Common myeloid progenitor, CD34-positive (primary cell): ENCODE measurements at regions not wholly inside any gene's neighbourhood (a gene's known extent, or its start where the extent isn't known, plus 50 kb on each side); places are given as distances from the start of the nearest gene placed in this dataset.

Experiments
- CTCF ChIA-PET: fragments of 350-600 bp; sonication (Branson Sonifier 250); formaldehyde crosslinking; loops from one replicate; lab custom pipeline; 2021; ENCODE audit warnings: antibody characterized with exemption; lab: Charles Lee
- POLR2A ChIA-PET: fragments of 350-600 bp; sonication (Branson Sonifier 250); formaldehyde crosslinking; loops from one replicate; lab custom pipeline; 2021; ENCODE audit warnings: antibody characterized with exemption; lab: Charles Lee
- DNase-seq, 3 donors: peaks; one replicate each; pipeline versions ENCODE4 v3.0.0 to v3.0.0-alpha.2; 2013
- H3K27ac ChIP-seq, 2 experiments: 1 replicate in 1 of 2; 2 replicates in 1 of 2; pipeline ENCODE4 v1.7.0; 2013; ENCODE audit warnings: inconsistent platforms in 2 of 2, low read length in 2 of 2, mild to moderate bottlenecking in 2 of 2, low read depth in 1 of 2, moderate library complexity in 1 of 2; ENCODE audit not compliant: severe bottlenecking in 2 of 2, insufficient read depth in 1 of 2, poor library complexity in 1 of 2
- H3K27me3 ChIP-seq, 5 experiments: replicated peaks in 2 of 5; 1 replicate in 3 of 5; 2 replicates in 2 of 5; pipeline versions ENCODE4 v1.6.1 to v1.7.0; 2013; ENCODE audit warnings: low read length in 4 of 5, mild to moderate bottlenecking in 2 of 5, moderate library complexity in 2 of 5, inconsistent platforms in 1 of 5; ENCODE audit not compliant: insufficient read depth in 5 of 5, control insufficient read depth in 4 of 5
- H3K36me3 ChIP-seq, 4 experiments: 1 replicate in 2 of 4; 2 replicates in 2 of 4; pipeline versions ENCODE4 v1.6.1 to v1.7.0; 2013; ENCODE audit warnings: low read length in 3 of 4, control low read depth in 1 of 4, mild to moderate bottlenecking in 1 of 4; ENCODE audit not compliant: control insufficient read depth in 4 of 4, insufficient read depth in 4 of 4
- H3K4me1 ChIP-seq, 4 experiments: 1 replicate in 3 of 4; 2 replicates in 1 of 4; pipeline versions ENCODE4 v1.6.1 to v1.7.1; 2013; ENCODE audit warnings: low read length in 3 of 4, mild to moderate bottlenecking in 3 of 4, control low read depth in 1 of 4, inconsistent platforms in 1 of 4, moderate library complexity in 1 of 4; ENCODE audit not compliant: control insufficient read depth in 4 of 4, insufficient read depth in 4 of 4; ENCODE audit errors: control extremely low read depth in 1 of 4
- H3K4me3 ChIP-seq, 7 experiments: 1 replicate in 4 of 7; 2 replicates in 3 of 7; pipeline versions ENCODE4 v1.5.1 to v1.7.0; 2013; ENCODE audit warnings: mild to moderate bottlenecking in 7 of 7, low read length in 6 of 7, moderate library complexity in 6 of 7, inconsistent platforms in 2 of 7, low read depth in 2 of 7, control low read depth in 1 of 7; ENCODE audit not compliant: insufficient read depth in 4 of 7, control insufficient read depth in 1 of 7; ENCODE audit errors: extremely low read depth in 1 of 7
- H3K9me3 ChIP-seq, 5 experiments: 1 replicate in 4 of 5; 2 replicates in 1 of 5; pipeline versions ENCODE4 v1.6.1 to v1.7.1; 2013; ENCODE audit warnings: low read length in 4 of 5, mild to moderate bottlenecking in 2 of 5, inconsistent platforms in 1 of 5, low read depth in 1 of 5, moderate library complexity in 1 of 5; ENCODE audit not compliant: control insufficient read depth in 4 of 5, insufficient read depth in 2 of 5; ENCODE audit errors: control extremely low read depth in 1 of 5
- WGBS: methylation state at CpG from one replicate; pipeline ENCODE4 v1.1.5; 2013; ENCODE audit not compliant: insufficient coverage; 5-methylcytosine and 5-hydroxymethylcytosine counted together

- H3K4me3 ChIP-seq, result no peak overlapping the region
- DNase-seq, result no peak
- POLR2A ChIA-PET, result no interaction called here
- H3K27ac ChIP-seq, result no peak overlapping the region
- H3K9me3 ChIP-seq, result no peaks in the 10 kb centered on the region
- H3K36me3 ChIP-seq, result no peaks in the 10 kb centered on the region
- CTCF ChIA-PET, result no interaction called here
- WGBS, result 80% methylated on average over 2 of the region's 4 CpGs
- no peaks in the 10 kb centered on the region for H3K27me3 ChIP-seq
- no peaks in the 10 kb centered on the region for H3K4me1 ChIP-seq
Measured at GRCh38 chr4:13933191-13933590, 305.7 kb upstream of the BOD1L1 start.

DNA sequence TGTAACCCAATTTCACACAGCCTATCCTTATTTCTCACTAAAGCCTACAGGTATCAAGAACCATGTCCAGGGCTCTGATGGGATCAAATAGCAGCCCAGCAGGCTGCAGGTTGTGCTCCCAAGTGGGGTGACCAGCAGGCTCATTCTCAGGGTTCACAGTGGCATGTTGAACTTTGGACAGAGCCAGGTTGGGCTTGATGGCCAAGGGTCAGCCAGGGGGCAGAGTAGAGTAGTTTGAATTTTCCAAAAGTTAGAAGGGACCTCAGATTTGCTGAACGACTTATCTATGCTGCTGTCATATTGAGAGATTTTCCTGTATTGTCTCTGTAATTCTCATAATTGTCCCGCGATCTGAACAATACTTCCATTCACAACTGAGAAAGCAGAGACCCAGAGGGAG, 310.8 kb upstream of the BOD1L1 start:
- 84% methylated on average over 3 of the region's 3 CpGs for WGBS
- Histone ChIP-seq H3K36me3 (no peaks in the 10 kb centered on the region), H3K27ac (no peak overlapping the region), H3K4me1 (no peaks in the 10 kb centered on the region), H3K27me3 (no peaks in the 10 kb centered on the region), H3K4me3 (no peak overlapping the region), H3K9me3 (no peaks in the 10 kb centered on the region)
- no peak for DNase-seq
- ChIA-PET CTCF (interaction anchor here (1.2 kb wide), 1 partner anchor 8 kb away, joined by 5 read pairs; no protein-coding TSS in a partner anchor), POLR2A (no interaction called here)

GRCh38 chr4:13940921-13941320, 313.4 kb upstream of the BOD1L1 start:
- Histone ChIP-seq H3K36me3 (no peaks in the 10 kb centered on the region), H3K4me1 (no peaks in the 10 kb centered on the region), H3K4me3 (no peak overlapping the region), H3K27ac (no peak overlapping the region), H3K27me3 (no peaks in the 10 kb centered on the region), H3K9me3 (no peaks in the 10 kb centered on the region)
- ChIA-PET CTCF (no interaction called here), POLR2A (no interaction called here)
- WGBS, result 95% methylated on average over 3 of the region's 3 CpGs
- no peak for DNase-seq

DNA sequence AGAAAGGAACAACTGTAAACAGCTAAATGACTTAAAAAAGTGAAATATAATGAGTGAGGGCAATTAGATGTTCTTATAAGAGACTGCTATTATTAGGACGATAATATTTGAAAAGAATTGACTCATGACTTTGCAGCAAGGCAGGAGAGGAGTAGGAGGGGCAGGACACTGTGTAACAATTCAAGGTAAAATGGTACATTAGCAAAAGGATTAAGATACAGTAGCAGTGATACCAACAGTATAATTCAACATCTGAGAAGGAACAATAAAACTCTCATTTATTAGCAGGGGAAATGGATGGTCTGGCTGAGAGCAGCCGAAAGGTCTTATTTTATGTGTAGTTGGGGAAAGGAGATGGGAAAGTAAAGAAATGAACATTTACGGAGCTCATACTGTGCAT, 315.5 kb upstream of the BOD1L1 start:
- no peak for DNase-seq
- Histone ChIP-seq H3K27ac (no peak overlapping the region), H3K9me3 (no peaks in the 10 kb centered on the region), H3K4me3 (no peak overlapping the region), H3K36me3 (no peaks in the 10 kb centered on the region), H3K4me1 (no peaks in the 10 kb centered on the region), H3K27me3 (no peaks in the 10 kb centered on the region)
- WGBS, result 100% methylated on average over 3 of the region's 3 CpGs
- ChIA-PET POLR2A (no interaction called here), CTCF (no interaction called here)

GRCh38 chr4:13944095-13944511, 316.6 kb upstream of the BOD1L1 start:
- Histone ChIP-seq H3K36me3 (no peaks in the 10 kb centered on the region), H3K9me3 (no peaks in the 10 kb centered on the region), H3K4me3 (no peak overlapping the region), H3K4me1 (no peaks in the 10 kb centered on the region), H3K27ac (no peak overlapping the region), H3K27me3 (no peaks in the 10 kb centered on the region)
- DNase-seq, result no peak
- CTCF ChIA-PET, result no interaction called here
- POLR2A ChIA-PET, result no interaction called here
- WGBS, result 92% methylated on average over 4 of the region's 10 CpGs

GRCh38 chr4:13947921-13948320, 320.4 kb upstream of the BOD1L1 start:
- H3K36me3 ChIP-seq, result no peaks in the 10 kb centered on the region
- H3K4me3 ChIP-seq, result no peak overlapping the region
- H3K27ac ChIP-seq, result no peak overlapping the region
- H3K4me1 ChIP-seq, result no peaks in the 10 kb centered on the region
- no peak for DNase-seq
- WGBS, result 100% methylated on average over 1 of the region's 1 CpG
- no peaks in the 10 kb centered on the region for H3K27me3 ChIP-seq
- no peaks in the 10 kb centered on the region for H3K9me3 ChIP-seq
- ChIA-PET CTCF (no interaction called here), POLR2A (no interaction called here)

GRCh38 chr4:13950491-13950890, 323.0 kb upstream of the BOD1L1 start:
- CTCF ChIA-PET, result no interaction called here
- H3K9me3 ChIP-seq, result no peaks in the 10 kb centered on the region
- no peak for DNase-seq
- H3K27ac ChIP-seq, result no peak overlapping the region
- no peaks in the 10 kb centered on the region for H3K4me1 ChIP-seq
- H3K4me3 ChIP-seq, result no peak overlapping the region
- H3K36me3 ChIP-seq, result no peaks in the 10 kb centered on the region
- 96% methylated on average over 4 of the region's 4 CpGs for whole genome bisulfite sequencing
- H3K27me3 ChIP-seq, result no peaks in the 10 kb centered on the region
- POLR2A ChIA-PET, result no interaction called here
